ENCODE measurements at regions not wholly inside any gene's neighbourhood (a gene's known extent, or its start where the extent isn't known, plus 50 kb on each side); places are given as distances from the start of the nearest gene placed in this dataset.

GRCh38 chr12:90390947-90391346 is 564.0 kb downstream of the CCER1 start:
- POLR2A ChIA-PET = no interaction called here
- RAD21 ChIA-PET (ENCODE audit: unreplicated experiment) = no interaction called here
- ATAC-seq (no peak), FAIRE-seq (no peak), DNase-seq (ENCODE audit: low read depth, low spot score) (no peak)
- no peak for TF ChIP-seq NFIC (IDR thresholded peaks at IDR 0.05; ENCODE audit: low read depth, low read length)
- TF ChIP-seq CHD4 (IDR thresholded peaks at IDR 0.05) = no peak
- TF ChIP-seq SMARCA5 (IDR thresholded peaks at IDR 0.05) = no peak
- TF ChIP-seq RAD51 (IDR thresholded peaks at IDR 0.05) = no peak
- TF ChIP-seq JUNB (IDR thresholded peaks at IDR 0.05) = no peak
- no peak for TF ChIP-seq CTCF (IDR thresholded peaks at IDR 0.05 in 2 of 3, conservative IDR thresholded peaks at IDR 0.05 in 1 of 3; ENCODE audit: control insufficient read depth in 2 of 3, extremely low read depth in 1 of 3, insufficient read depth in 1 of 3, low read depth in 3 of 3, low read length in 3 of 3)
- no peak for TF ChIP-seq NFYA (IDR thresholded peaks at IDR 0.05; ENCODE audit: borderline replicate concordance, low read depth, low read length)
- TF ChIP-seq PRDM15 (CRISPR knock-in tag; IDR thresholded peaks at IDR 0.05) = no peak
- no peak for TF ChIP-seq ASH2L (IDR thresholded peaks at IDR 0.05; ENCODE audit: borderline replicate concordance, low read depth)
- TF ChIP-seq ATF3 (IDR thresholded peaks at IDR 0.05; ENCODE audit: borderline replicate concordance, extremely low read depth, low read depth, low read length) = no peak
- no peak for TF ChIP-seq STAT1 (conservative IDR thresholded peaks at IDR 0.05)
- no peak for TF ChIP-seq EP300 (IDR thresholded peaks at IDR 0.05; ENCODE audit: borderline replicate concordance in 1 of 2, control insufficient read depth in 1 of 2, low read depth in 2 of 2, low read length in 2 of 2)
- TF ChIP-seq ELK1 (IDR thresholded peaks at IDR 0.05; ENCODE audit: low read depth, low read length) = no peak
- no peak for TF ChIP-seq PAX8 (IDR thresholded peaks at IDR 0.05)
- no peak for TF ChIP-seq KDM1A (IDR thresholded peaks at IDR 0.05; ENCODE audit: borderline replicate concordance)
- CTCF ChIA-PET = no interaction called here
- no peak overlapping the region for H3K4me3 ChIP-seq
- SMC1A ChIA-PET (ENCODE audit: uncharacterized antibody, unreplicated experiment) = interaction anchor here (1.3 kb wide), 1 partner anchor 18 kb away, joined by 3 read pairs; no protein-coding TSS in a partner anchor
- H2AFZ ChIP-seq (ENCODE audit: control insufficient read depth, low read depth, low read length) = no peak overlapping the region
- no peak overlapping the region for H3K4me2 ChIP-seq (ENCODE audit: control insufficient read depth, insufficient read depth)
- H3K9me3 ChIP-seq (replicated peaks; ENCODE audit: control insufficient read depth, insufficient read depth, low read length) = no peaks in the 10 kb centered on the region; the same call in 2 of the 3 replicates
- no peaks in the 10 kb centered on the region for H3K27me3 ChIP-seq (replicated peaks in 1 of 2; ENCODE audit: control insufficient read depth in 2 of 2, insufficient read depth in 2 of 2, low read length in 1 of 2)
- no peaks in the 10 kb centered on the region for H3K36me3 ChIP-seq (ENCODE audit: control insufficient read depth in 2 of 2, insufficient read depth in 2 of 2, low read length in 1 of 2)
- 34% methylated on average over 2 of the region's 2 CpGs for WGBS (ENCODE audit: insufficient coverage, insufficient replicate concordance, low lambda C conversion rate, missing lambda C conversion rate)
- BruUV-seq (replicated peaks) = no TSS peak
- H3K4me1 ChIP-seq (ENCODE audit: control insufficient read depth, insufficient read depth, low read length) = no peaks in the 10 kb centered on the region
- no peak overlapping the region for H3K9ac ChIP-seq (ENCODE audit: control insufficient read depth, insufficient read depth, low read length)
- H4K20me1 ChIP-seq (ENCODE audit: control insufficient read depth, insufficient read depth) = no peaks in the 10 kb centered on the region
- intact Hi-C loops (cut with micrococcal nuclease; ENCODE audit: unreplicated experiment) = no loop called here
- H3K79me2 ChIP-seq (ENCODE audit: control insufficient read depth, insufficient read depth, low read length) = no peaks in the 10 kb centered on the region
- in situ Hi-C loops (cut with MboI) = no loop called here
- H3K27ac ChIP-seq (ENCODE audit: control insufficient read depth, insufficient read depth) = no peak overlapping the region

All from GM12878 (cell line).